ENCODE measurements at regions not wholly inside any gene's neighbourhood (a gene's known extent, or its start where the extent isn't known, plus 50 kb on each side); places are given as distances from the start of the nearest gene placed in this dataset.
"Not testable (repeated sequence)": the region's sequence is repeated elsewhere in the genome, so short reads cannot be mapped to it uniquely, and the experiment has no call there.

- DNase-seq = no peak
These were observed 141.1 kb downstream of the NDUFA12 start for GRCh38 chr12:94862421-94862820.

- DNase-seq = no peak
These were observed 147.2 kb downstream of the NDUFA12 start for GRCh38 chr12:94856324-94856723.

GRCh38 chr12:94855853-94856252 is 147.6 kb downstream of the NDUFA12 start:
- no peak for DNase-seq

GRCh38 chr12:94851396-94852028 is 152.0 kb downstream of the NDUFA12 start:
- DNase-seq = no peak

GRCh38 chr12:94849411-94849976 is 154.0 kb downstream of the NDUFA12 start:
- DNase-seq = no peak

- DNase-seq = no peak
These were observed 154.5 kb downstream of the NDUFA12 start for GRCh38 chr12:94848966-94849365.

- no peak for DNase-seq
These were observed 158.4 kb downstream of the NDUFA12 start for GRCh38 chr12:94845110-94845509.

- DNase-seq = no peak
These were observed 159.0 kb downstream of the NDUFA12 start for GRCh38 chr12:94844452-94844851.

- DNase-seq = no peak
These were observed 161.4 kb downstream of the NDUFA12 start for GRCh38 chr12:94841904-94842610.

GRCh38 chr12:94841177-94841576 is 162.3 kb downstream of the NDUFA12 start:
- no peak for DNase-seq

GRCh38 chr12:94839347-94839746 is 164.2 kb downstream of the NDUFA12 start:
- DNase-seq = no peak

GRCh38 chr12:94836952-94837670 is 166.4 kb downstream of the NDUFA12 start:
- not testable (repeated sequence) for DNase-seq

GRCh38 chr12:94834036-94834625 is 169.4 kb downstream of the NDUFA12 start:
- DNase-seq = no peak

GRCh38 chr12:94832780-94833681 is 170.5 kb downstream of the NDUFA12 start:
- peak in 2 of 58 donors; percentile 2 to 12 for DNase-seq

GRCh38 chr12:94832105-94832504 is 171.4 kb downstream of the NDUFA12 start:
- DNase-seq = no peak

GRCh38 chr12:94831081-94831751 is 172.3 kb downstream of the NDUFA12 start:
- DNase-seq = peak in 3 of 58 donors; percentile 7 to 41 (median 11)

- no peak for DNase-seq
These were observed 173.9 kb downstream of the NDUFA12 start for GRCh38 chr12:94829552-94829951.

- DNase-seq = no peak
These were observed 168.7 kb upstream of the TMCC3 start for GRCh38 chr12:94819011-94819410.

GRCh38 chr12:94817695-94818075 is 167.3 kb upstream of the TMCC3 start:
- DNase-seq = no peak

GRCh38 chr12:94817201-94817600 is 166.8 kb upstream of the TMCC3 start:
- DNase-seq = not testable (repeated sequence)
